Stomach (tissue), 4 donors: ENCODE measurements at regions not wholly inside any gene's neighbourhood (a gene's known extent, or its start where the extent isn't known, plus 50 kb on each side); places are given as distances from the start of the nearest gene placed in this dataset.

Experiments
- CTCF ChIP-seq, 7 experiments: fragments of 450-650 bp in 4 of 7; fragments of 200-600 bp in 3 of 7; sonication (generic) in 3 of 7; IDR thresholded peaks; one replicate each; pipeline ENCODE4 v1.5.1; 2016 to 2019; ENCODE audit warnings: antibody characterized with exemption in 7 of 7, control low read depth in 2 of 7, mild to moderate bottlenecking in 1 of 7
- EP300 ChIP-seq: sonication (generic); formaldehyde crosslinking; IDR thresholded peaks from one replicate; pipeline ENCODE4 v1.6.1; 2017; ENCODE audit warnings: antibody characterized with exemption
- POLR2A ChIP-seq, 4 donors: fragments of 450-650 bp; IDR thresholded peaks; one replicate each; pipeline ENCODE4 v1.6.1; 2016; ENCODE audit warnings: antibody characterized with exemption in 4 of 4, control low read depth in 2 of 4, mild to moderate bottlenecking in 1 of 4, moderate library complexity in 1 of 4
- POLR2AphosphoS5 ChIP-seq, 3 donors: sonication (generic); formaldehyde crosslinking; IDR thresholded peaks; one replicate each; pipeline ENCODE4 v1.6.1; 2016; ENCODE audit warnings: antibody characterized with exemption in 3 of 3

GRCh38 chr6:159595173-159595572, 97.9 kb downstream of the SOD2 start:
- TF ChIP-seq POLR2A (IDR thresholded peaks at IDR 0.05) (no peak), EP300 (no peak), CTCF (IDR thresholded peaks at IDR 0.05) (no peak), POLR2AphosphoS5 (IDR thresholded peaks at IDR 0.05) (no peak)
